ENCODE measurements at regions not wholly inside any gene's neighbourhood (a gene's known extent, or its start where the extent isn't known, plus 50 kb on each side); places are given as distances from the start of the nearest gene placed in this dataset.

GRCh38 chr2:64394153-64394552 is 59.8 kb upstream of the LGALSL start:
- Histone ChIP-seq H3K27me3 (ENCODE audit: insufficient read depth, low read length) (no peaks in the 10 kb centered on the region), H3K4me2 (ENCODE audit: insufficient read depth, low read length) (no peak overlapping the region), H4K20me1 (ENCODE audit: insufficient read depth, low read length) (no peaks in the 10 kb centered on the region), H2AFZ (ENCODE audit: low read length) (no peak overlapping the region), H3K4me3 (ENCODE audit: insufficient read depth, low read length) (no peak overlapping the region), H3K36me3 (ENCODE audit: insufficient read depth, low read length) (no peaks in the 10 kb centered on the region), H3K79me2 (ENCODE audit: insufficient read depth, low read length) (no peaks in the 10 kb centered on the region), H3K27ac (ENCODE audit: low read depth, low read length) (no peak overlapping the region), H3K4me1 (ENCODE audit: insufficient read depth, low read length) (no peaks in the 10 kb centered on the region), H3K9me3 (ENCODE audit: low read depth, low read length) (no peaks in the 10 kb centered on the region)
- TF ChIP-seq, protein P1, sequence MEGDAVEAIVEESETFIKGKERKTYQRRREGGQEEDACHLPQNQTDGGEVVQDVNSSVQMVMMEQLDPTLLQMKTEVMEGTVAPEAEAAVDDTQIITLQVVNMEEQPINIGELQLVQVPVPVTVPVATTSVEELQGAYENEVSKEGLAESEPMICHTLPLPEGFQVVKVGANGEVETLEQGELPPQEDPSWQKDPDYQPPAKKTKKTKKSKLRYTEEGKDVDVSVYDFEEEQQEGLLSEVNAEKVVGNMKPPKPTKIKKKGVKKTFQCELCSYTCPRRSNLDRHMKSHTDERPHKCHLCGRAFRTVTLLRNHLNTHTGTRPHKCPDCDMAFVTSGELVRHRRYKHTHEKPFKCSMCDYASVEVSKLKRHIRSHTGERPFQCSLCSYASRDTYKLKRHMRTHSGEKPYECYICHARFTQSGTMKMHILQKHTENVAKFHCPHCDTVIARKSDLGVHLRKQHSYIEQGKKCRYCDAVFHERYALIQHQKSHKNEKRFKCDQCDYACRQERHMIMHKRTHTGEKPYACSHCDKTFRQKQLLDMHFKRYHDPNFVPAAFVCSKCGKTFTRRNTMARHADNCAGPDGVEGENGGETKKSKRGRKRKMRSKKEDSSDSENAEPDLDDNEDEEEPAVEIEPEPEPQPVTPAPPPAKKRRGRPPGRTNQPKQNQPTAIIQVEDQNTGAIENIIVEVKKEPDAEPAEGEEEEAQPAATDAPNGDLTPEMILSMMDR (IDR thresholded peaks at IDR 0.05; ENCODE audit: extremely low read depth, low read depth, low read length): no peak
- no peak for DNase-seq (ENCODE audit: insufficient read length, low spot score, missing footprints)

GRCh38 chr2:64396001-64396400 is 58.0 kb upstream of the LGALSL start:
- no peaks in the 10 kb centered on the region for H3K79me2 ChIP-seq (ENCODE audit: insufficient read depth, low read length)
- TF ChIP-seq, protein P1 (IDR thresholded peaks at IDR 0.05; ENCODE audit: extremely low read depth, low read depth, low read length): no peak
- H3K4me2 ChIP-seq (ENCODE audit: insufficient read depth, low read length): no peak overlapping the region
- H4K20me1 ChIP-seq (ENCODE audit: insufficient read depth, low read length): no peaks in the 10 kb centered on the region
- DNase-seq (ENCODE audit: insufficient read length, low spot score, missing footprints): no peak
- no peak overlapping the region for H3K4me3 ChIP-seq (ENCODE audit: insufficient read depth, low read length)
- H3K27me3 ChIP-seq (ENCODE audit: insufficient read depth, low read length): no peaks in the 10 kb centered on the region
- H3K9me3 ChIP-seq (ENCODE audit: low read depth, low read length): no peaks in the 10 kb centered on the region
- H3K36me3 ChIP-seq (ENCODE audit: insufficient read depth, low read length): no peaks in the 10 kb centered on the region
- no peak overlapping the region for H2AFZ ChIP-seq (ENCODE audit: low read length)
- no peak overlapping the region for H3K27ac ChIP-seq (ENCODE audit: low read depth, low read length)
- no peaks in the 10 kb centered on the region for H3K4me1 ChIP-seq (ENCODE audit: insufficient read depth, low read length)

GRCh38 chr2:64396551-64396950 is 57.4 kb upstream of the LGALSL start:
- Histone ChIP-seq H3K27me3 (ENCODE audit: insufficient read depth, low read length) (no peaks in the 10 kb centered on the region), H3K4me3 (ENCODE audit: insufficient read depth, low read length) (no peak overlapping the region), H2AFZ (ENCODE audit: low read length) (no peak overlapping the region), H3K4me2 (ENCODE audit: insufficient read depth, low read length) (no peak overlapping the region), H3K27ac (ENCODE audit: low read depth, low read length) (no peak overlapping the region), H4K20me1 (ENCODE audit: insufficient read depth, low read length) (no peaks in the 10 kb centered on the region), H3K4me1 (ENCODE audit: insufficient read depth, low read length) (no peaks in the 10 kb centered on the region), H3K36me3 (ENCODE audit: insufficient read depth, low read length) (no peaks in the 10 kb centered on the region), H3K9me3 (ENCODE audit: low read depth, low read length) (no peaks in the 10 kb centered on the region), H3K79me2 (ENCODE audit: insufficient read depth, low read length) (no peaks in the 10 kb centered on the region)
- TF ChIP-seq, protein P1 (IDR thresholded peaks at IDR 0.05; ENCODE audit: extremely low read depth, low read depth, low read length): no peak
- DNase-seq (ENCODE audit: insufficient read length, low spot score, missing footprints): no peak

GRCh38 chr2:64398516-64399129 is 55.3 kb upstream of the LGALSL start:
- Histone ChIP-seq H3K27ac (ENCODE audit: low read depth, low read length) (no peak overlapping the region), H2AFZ (ENCODE audit: low read length) (no peak overlapping the region), H3K9me3 (ENCODE audit: low read depth, low read length) (no peaks in the 10 kb centered on the region), H3K79me2 (ENCODE audit: insufficient read depth, low read length) (no peaks in the 10 kb centered on the region), H3K4me2 (ENCODE audit: insufficient read depth, low read length) (no peak overlapping the region), H3K27me3 (ENCODE audit: insufficient read depth, low read length) (no peaks in the 10 kb centered on the region), H3K36me3 (ENCODE audit: insufficient read depth, low read length) (no peaks in the 10 kb centered on the region), H3K4me1 (ENCODE audit: insufficient read depth, low read length) (peaks cover under 1% of the 10 kb centered on the region), H3K4me3 (ENCODE audit: insufficient read depth, low read length) (no peak overlapping the region), H4K20me1 (ENCODE audit: insufficient read depth, low read length) (no peaks in the 10 kb centered on the region)
- TF ChIP-seq, protein P1 (IDR thresholded peaks at IDR 0.05; ENCODE audit: extremely low read depth, low read depth, low read length): no peak
- no peak for DNase-seq (ENCODE audit: insufficient read length, low spot score, missing footprints)

Data from osteoblast (primary cell).